ENCODE measurements at regions not wholly inside any gene's neighbourhood (a gene's known extent, or its start where the extent isn't known, plus 50 kb on each side); places are given as distances from the start of the nearest gene placed in this dataset.

- TF ChIP-seq POLR2A (IDR thresholded peaks at IDR 0.05; ENCODE audit: extremely low read depth, insufficient read length) = no peak
- no peak for TF ChIP-seq MAX (IDR thresholded peaks at IDR 0.05; ENCODE audit: low read depth, low read length)
- TF ChIP-seq CTCF (IDR thresholded peaks at IDR 0.05; ENCODE audit: low read depth, low read length) = no peak
These were observed 657.5 kb downstream of the PTPRU start for GRCh38 chr1:29893806-29894205.

Measured in NB4 (cell line).